NCI-H146 treated with DMSO at 0.1 percent for 48 hours (cell line): ENCODE measurements at regions not wholly inside any gene's neighbourhood (a gene's known extent, or its start where the extent isn't known, plus 50 kb on each side); places are given as distances from the start of the nearest gene placed in this dataset.
A peak's percentile ranks its signal among the peaks of the same experiment; 100 is the strongest.

Experiments used
- DNase-seq: peaks from one replicate; lab custom pipeline; 2025; ENCODE audit not compliant: unreplicated experiment; lab: John Stamatoyannopoulos, UW

GRCh38 chr4:149927514-149927913 lies 111.9 kb upstream of the IQCM start:
- no peak for DNase-seq

- no peak for DNase-seq
Observed at GRCh38 chr4:149928507-149928906, 112.9 kb upstream of the IQCM start.

- no peak for DNase-seq
Observed at GRCh38 chr4:149931431-149931830, 115.8 kb upstream of the IQCM start.

- no peak for DNase-seq
Observed at GRCh38 chr4:149932188-149932587, 116.5 kb upstream of the IQCM start.

- DNase-seq, result no peak
Observed at GRCh38 chr4:149933120-149933519, 117.5 kb upstream of the IQCM start.

GRCh38 chr4:149933883-149934282 lies 118.2 kb upstream of the IQCM start:
- no peak for DNase-seq

- no peak for DNase-seq
Observed at GRCh38 chr4:149949381-149949780, 128.9 kb upstream of the DCLK2 start.

GRCh38 chr4:149951152-149951900 lies 126.9 kb upstream of the DCLK2 start:
- DNase-seq, result peak; percentile 32

GRCh38 chr4:149952101-149952500 lies 126.1 kb upstream of the DCLK2 start:
- no peak for DNase-seq

- no peak for DNase-seq
Observed at GRCh38 chr4:149952716-149953115, 125.5 kb upstream of the DCLK2 start.

- DNase-seq, result no peak
Observed at GRCh38 chr4:149955780-149956390, 122.4 kb upstream of the DCLK2 start.

GRCh38 chr4:149956678-149957077 lies 121.6 kb upstream of the DCLK2 start:
- no peak for DNase-seq

- no peak for DNase-seq
Observed at GRCh38 chr4:149961876-149962597, 116.2 kb upstream of the DCLK2 start.

- DNase-seq, result no peak
Observed at GRCh38 chr4:149964001-149964796, 114.0 kb upstream of the DCLK2 start.

- no peak for DNase-seq
Observed at GRCh38 chr4:149965206-149965605, 113.0 kb upstream of the DCLK2 start.

- no peak for DNase-seq
Observed at GRCh38 chr4:149972407-149972806, 105.8 kb upstream of the DCLK2 start.

GRCh38 chr4:149973181-149973580 lies 105.1 kb upstream of the DCLK2 start:
- DNase-seq, result no peak

- no peak for DNase-seq
Observed at GRCh38 chr4:149975172-149975571, 103.1 kb upstream of the DCLK2 start.

GRCh38 chr4:149980121-149980682 lies 98.0 kb upstream of the DCLK2 start:
- DNase-seq, result no peak

- DNase-seq, result no peak
Observed at GRCh38 chr4:149980941-149981340, 97.3 kb upstream of the DCLK2 start.

GRCh38 chr4:149983401-149983800 lies 94.8 kb upstream of the DCLK2 start:
- no peak for DNase-seq
